ENCODE measurements at regions not wholly inside any gene's neighbourhood (a gene's known extent, or its start where the extent isn't known, plus 50 kb on each side); places are given as distances from the start of the nearest gene placed in this dataset.

- no peaks in the 10 kb centered on the region for H3K9me3 ChIP-seq
- 56 to 62% (median 61%) methylated on average over 2 of the region's 2 CpGs for WGBS, 3 donors
- H3K36me3 ChIP-seq, result no peaks in the 10 kb centered on the region
Observed at GRCh38 chr2:84238907-84239306, 220.2 kb downstream of the SUCLG1 start.

GRCh38 chr2:84236288-84236687 lies 222.8 kb downstream of the SUCLG1 start:
- 65 to 69% (median 67%) methylated on average over 7 of the region's 7 CpGs for WGBS, 3 donors
- Histone ChIP-seq H3K4me3 (no peak overlapping the region), H3K27me3 (no peaks in the 10 kb centered on the region), H3K4me1 (ENCODE audit: insufficient read depth) (no peaks in the 10 kb centered on the region), H3K36me3 (no peaks in the 10 kb centered on the region), H3K9me3 (no peaks in the 10 kb centered on the region), H3K27ac (no peak overlapping the region)
- intact Hi-C loops (cut with DNase I), result no loop called here
- DNase-seq, result no peak
- TF ChIP-seq POLR2A (IDR thresholded peaks at IDR 0.05) (no peak), EP300 (IDR thresholded peaks at IDR 0.05) (no peak), CTCF (IDR thresholded peaks at IDR 0.05) (no peak)

More at GRCh38 chr2:84238907-84239306, 220.2 kb downstream of the SUCLG1 start:
- Histone ChIP-seq H3K4me1 (ENCODE audit: insufficient read depth) (no peaks in the 10 kb centered on the region), H3K27ac (no peak overlapping the region), H3K27me3 (no peaks in the 10 kb centered on the region), H3K4me3 (no peak overlapping the region)
- intact Hi-C loops (cut with DNase I), result no loop called here
- no peak for TF ChIP-seq POLR2A (IDR thresholded peaks at IDR 0.05)
- TF ChIP-seq EP300 (IDR thresholded peaks at IDR 0.05), result no peak
- TF ChIP-seq CTCF (IDR thresholded peaks at IDR 0.05), result no peak
- DNase-seq, result no peak

- no peak overlapping the region for H3K4me3 ChIP-seq
- 46 to 54% (median 51%) methylated on average over 6 of the region's 6 CpGs for WGBS, 3 donors
Observed at GRCh38 chr2:84234103-84234502, 225.0 kb downstream of the SUCLG1 start.

GRCh38 chr2:84231478-84231877 lies 227.6 kb downstream of the SUCLG1 start:
- no peaks in the 10 kb centered on the region for H3K4me1 ChIP-seq (ENCODE audit: insufficient read depth)
- H3K36me3 ChIP-seq, result no peaks in the 10 kb centered on the region
- DNase-seq, result no peak
- TF ChIP-seq EP300 (IDR thresholded peaks at IDR 0.05) (no peak), CTCF (IDR thresholded peaks at IDR 0.05) (no peak), POLR2A (IDR thresholded peaks at IDR 0.05) (no peak)
- H3K4me3 ChIP-seq, result no peak overlapping the region
- H3K27ac ChIP-seq, result no peak overlapping the region
- WGBS, 3 donors, result 84 to 85% (median 85%) methylated on average over 1 of the region's 1 CpG
- intact Hi-C loops (cut with DNase I), result no loop called here
- no peaks in the 10 kb centered on the region for H3K9me3 ChIP-seq
- no peaks in the 10 kb centered on the region for H3K27me3 ChIP-seq

More at GRCh38 chr2:84234103-84234502, 225.0 kb downstream of the SUCLG1 start:
- H3K27ac ChIP-seq, result no peak overlapping the region
- no peaks in the 10 kb centered on the region for H3K36me3 ChIP-seq
- TF ChIP-seq CTCF (IDR thresholded peaks at IDR 0.05), result no peak
- no peak for TF ChIP-seq POLR2A (IDR thresholded peaks at IDR 0.05)
- TF ChIP-seq EP300 (IDR thresholded peaks at IDR 0.05), result no peak
- H3K4me1 ChIP-seq (ENCODE audit: insufficient read depth), result no peaks in the 10 kb centered on the region
- intact Hi-C loops (cut with DNase I), result no loop called here
- no peaks in the 10 kb centered on the region for H3K9me3 ChIP-seq
- DNase-seq, result no peak
- H3K27me3 ChIP-seq, result no peaks in the 10 kb centered on the region

GRCh38 chr2:84224121-84224520 lies 235.0 kb downstream of the SUCLG1 start:
- no peak for DNase-seq
- TF ChIP-seq CTCF (IDR thresholded peaks at IDR 0.05), result no peak
- TF ChIP-seq POLR2A (IDR thresholded peaks at IDR 0.05), result no peak
- TF ChIP-seq EP300 (IDR thresholded peaks at IDR 0.05), result no peak
- no peaks in the 10 kb centered on the region for H3K9me3 ChIP-seq
- H3K4me3 ChIP-seq, result no peak overlapping the region
- no peaks in the 10 kb centered on the region for H3K27me3 ChIP-seq
- no peaks in the 10 kb centered on the region for H3K36me3 ChIP-seq
- H3K4me1 ChIP-seq (ENCODE audit: insufficient read depth), result no peaks in the 10 kb centered on the region
- no peak overlapping the region for H3K27ac ChIP-seq
- intact Hi-C loops (cut with DNase I), result no loop called here

Data from ovary (tissue), 7 donors.